ENCODE measurements at regions not wholly inside any gene's neighbourhood (a gene's known extent, or its start where the extent isn't known, plus 50 kb on each side); places are given as distances from the start of the nearest gene placed in this dataset.
"Not testable (repeated sequence)": the region's sequence is repeated elsewhere in the genome, so short reads cannot be mapped to it uniquely, and the experiment has no call there.

GRCh38 chr3:130800829-130801228, 54.2 kb upstream of the PIK3R4 start:
- DNase-seq (ENCODE audit: low read depth, low spot score): no peak

GRCh38 chr3:130801473-130801872, 54.8 kb upstream of the PIK3R4 start:
- DNase-seq (ENCODE audit: low read depth, low spot score): no peak

GRCh38 chr3:130811557-130811956, 64.9 kb upstream of the PIK3R4 start:
- no peak for DNase-seq (ENCODE audit: low read depth, low spot score)

- DNase-seq (ENCODE audit: low read depth, low spot score): no peak
These were observed 68.3 kb upstream of the PIK3R4 start for GRCh38 chr3:130814691-130815472.

- DNase-seq (ENCODE audit: low read depth, low spot score): no peak
These were observed 70.2 kb upstream of the PIK3R4 start for GRCh38 chr3:130816561-130817445.

GRCh38 chr3:130818066-130818465, 71.4 kb upstream of the PIK3R4 start:
- DNase-seq (ENCODE audit: low read depth, low spot score): not testable (repeated sequence)

- DNase-seq (ENCODE audit: low read depth, low spot score): no peak
These were observed 72.9 kb upstream of the ATP2C1 start for GRCh38 chr3:130820976-130821375.

- no peak for DNase-seq (ENCODE audit: low read depth, low spot score)
These were observed 72.1 kb upstream of the ATP2C1 start for GRCh38 chr3:130821806-130822205.

GRCh38 chr3:130823241-130823884, 70.5 kb upstream of the ATP2C1 start:
- no peak for DNase-seq (ENCODE audit: low read depth, low spot score)

GRCh38 chr3:130823996-130824395, 69.9 kb upstream of the ATP2C1 start:
- DNase-seq (ENCODE audit: low read depth, low spot score): no peak

- no peak for DNase-seq (ENCODE audit: low read depth, low spot score)
These were observed 68.1 kb upstream of the ATP2C1 start for GRCh38 chr3:130825762-130826299.

- no peak for DNase-seq (ENCODE audit: low read depth, low spot score)
These were observed 67.2 kb upstream of the ATP2C1 start for GRCh38 chr3:130826516-130827182.

- DNase-seq (ENCODE audit: low read depth, low spot score): no peak
These were observed 66.4 kb upstream of the ATP2C1 start for GRCh38 chr3:130827486-130827885.

GRCh38 chr3:130828948-130829947, 64.6 kb upstream of the ATP2C1 start:
- DNase-seq (ENCODE audit: low read depth, low spot score): no peak

- no peak for DNase-seq (ENCODE audit: low read depth, low spot score)
These were observed 62.0 kb upstream of the ATP2C1 start for GRCh38 chr3:130831719-130832400.

- not testable (repeated sequence) for DNase-seq (ENCODE audit: low read depth, low spot score)
These were observed 61.5 kb upstream of the ATP2C1 start for GRCh38 chr3:130832401-130832746.

- no peak for DNase-seq (ENCODE audit: low read depth, low spot score)
These were observed 59.4 kb upstream of the ATP2C1 start for GRCh38 chr3:130834476-130834875.

GRCh38 chr3:130835483-130835882, 58.4 kb upstream of the ATP2C1 start:
- no peak for DNase-seq (ENCODE audit: low read depth, low spot score)

- DNase-seq (ENCODE audit: low read depth, low spot score): no peak
These were observed 54.8 kb upstream of the ATP2C1 start for GRCh38 chr3:130838898-130839600.
